ENCODE measurements at regions not wholly inside any gene's neighbourhood (a gene's known extent, or its start where the extent isn't known, plus 50 kb on each side); places are given as distances from the start of the nearest gene placed in this dataset.

DNA sequence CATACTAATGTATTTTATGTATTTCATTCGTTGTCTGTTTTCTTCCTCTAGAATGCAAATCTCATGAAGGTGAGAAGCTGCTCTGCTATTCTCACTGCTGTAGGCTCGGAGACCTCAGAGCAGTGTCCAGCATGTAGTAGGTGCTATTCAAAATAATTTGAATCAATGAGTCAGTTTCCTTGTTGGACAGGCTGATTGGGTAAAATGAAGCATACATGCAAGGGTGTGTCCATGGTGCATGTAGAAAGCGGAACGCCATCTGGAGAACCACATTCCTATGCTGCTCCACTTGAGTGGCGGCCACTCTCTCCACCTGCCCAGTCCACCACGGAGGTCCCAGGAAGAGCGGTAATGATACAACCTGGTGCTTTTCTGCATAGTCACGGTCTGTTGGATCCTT lies 412.1 kb downstream of the QKI start:
- no peak overlapping the region for H3K27ac ChIP-seq
- DNase-seq (ENCODE audit: low read depth, low spot score): no peak

DNA sequence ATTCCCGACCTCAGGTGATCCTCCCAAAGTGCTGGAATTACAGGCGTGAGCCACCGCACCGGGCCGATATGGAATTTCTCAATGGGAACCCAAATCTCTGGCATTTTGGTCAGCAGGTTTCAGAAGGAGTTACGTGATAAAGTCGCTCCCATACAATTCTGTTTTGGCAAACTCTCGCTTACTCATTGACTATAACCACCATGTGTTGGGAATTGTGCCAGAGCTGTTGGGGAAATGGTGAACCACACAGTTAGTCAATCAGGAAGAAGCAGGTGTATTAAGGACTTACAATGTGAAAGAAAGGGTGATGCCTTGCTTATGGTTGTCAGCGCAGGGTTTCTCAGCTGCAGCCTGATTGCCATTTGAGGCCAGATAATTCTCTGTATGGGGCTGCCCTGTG lies 410.5 kb downstream of the QKI start:
- no peak for DNase-seq (ENCODE audit: low read depth, low spot score)
- no peak overlapping the region for H3K27ac ChIP-seq

DNA sequence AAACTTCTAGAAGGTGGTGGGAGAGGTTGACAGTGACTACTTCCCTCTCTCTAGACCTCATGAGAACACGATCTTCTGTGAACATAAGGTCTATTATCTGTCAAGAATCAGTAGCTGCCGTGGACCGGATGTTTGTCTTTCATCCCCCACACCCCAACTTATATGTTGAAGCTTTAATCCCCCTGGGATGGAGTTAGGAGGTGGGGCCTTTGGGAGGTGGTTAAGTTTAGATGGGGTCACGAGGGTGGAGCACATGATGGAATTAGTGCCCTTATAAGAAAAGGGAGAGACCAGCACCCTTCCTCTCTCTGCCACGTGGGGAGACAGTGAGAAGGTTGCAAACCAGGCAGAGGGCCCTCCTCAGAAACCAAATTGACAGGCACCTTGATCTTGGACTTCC lies 409.1 kb downstream of the QKI start:
- no peak overlapping the region for H3K27ac ChIP-seq
- DNase-seq (ENCODE audit: low read depth, low spot score): no peak

DNA sequence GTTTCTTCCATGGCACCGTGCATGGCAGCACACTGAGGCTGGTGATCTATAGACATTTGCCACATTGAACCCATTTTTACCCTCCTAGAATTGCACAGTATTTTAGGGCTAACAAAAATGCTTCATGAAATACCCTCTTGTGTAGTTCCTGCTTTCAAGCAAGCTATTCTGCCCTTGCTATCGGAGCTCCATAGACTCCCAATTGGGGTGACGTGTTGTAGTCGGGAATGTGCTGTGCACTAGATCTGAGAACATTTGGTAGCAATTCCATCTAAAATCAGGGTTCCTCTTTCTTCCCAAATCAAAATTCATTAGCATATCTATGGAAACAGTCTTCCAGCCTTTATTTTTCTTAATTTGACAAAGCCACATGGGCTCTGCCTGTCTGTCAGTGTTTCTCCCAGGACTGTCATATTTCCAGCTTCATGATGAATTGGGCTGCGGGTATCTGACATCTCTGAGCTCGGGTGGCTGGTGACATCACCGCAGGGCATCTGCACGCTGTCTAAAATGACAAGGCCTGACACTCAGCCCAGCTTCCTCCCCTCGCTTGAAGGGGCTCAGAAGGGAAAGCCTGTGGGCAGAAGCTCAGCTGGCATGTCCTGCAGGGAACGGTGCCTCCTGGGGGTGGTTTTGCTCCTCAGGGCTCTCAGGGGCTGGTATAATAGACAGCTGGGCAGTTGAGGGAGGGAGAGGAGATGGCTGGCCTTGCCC lies 406.4 kb downstream of the QKI start:
- no peak overlapping the region for H3K27ac ChIP-seq
- no peak for DNase-seq (ENCODE audit: low read depth, low spot score)

DNA sequence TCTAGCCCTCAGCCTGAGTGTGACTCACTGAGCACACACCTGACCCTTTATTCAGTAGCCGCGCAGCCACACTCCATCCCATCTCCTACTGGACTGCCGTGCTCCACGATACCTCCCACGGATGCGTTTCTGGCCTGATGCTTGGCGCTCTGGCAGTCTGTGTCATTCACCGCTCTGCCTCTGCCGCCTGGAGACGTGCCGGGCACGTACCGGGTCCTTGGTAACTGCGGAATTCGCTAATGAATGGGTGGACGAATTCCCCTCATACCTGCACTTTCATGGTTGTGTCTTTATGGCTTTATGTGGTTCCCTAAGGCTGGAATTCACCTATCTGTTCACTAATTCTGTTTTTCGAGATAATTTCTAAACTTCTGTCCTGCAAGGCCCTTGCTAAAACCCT lies 405.7 kb downstream of the QKI start:
- DNase-seq (ENCODE audit: low read depth, low spot score): no peak
- no peak overlapping the region for H3K27ac ChIP-seq

DNA sequence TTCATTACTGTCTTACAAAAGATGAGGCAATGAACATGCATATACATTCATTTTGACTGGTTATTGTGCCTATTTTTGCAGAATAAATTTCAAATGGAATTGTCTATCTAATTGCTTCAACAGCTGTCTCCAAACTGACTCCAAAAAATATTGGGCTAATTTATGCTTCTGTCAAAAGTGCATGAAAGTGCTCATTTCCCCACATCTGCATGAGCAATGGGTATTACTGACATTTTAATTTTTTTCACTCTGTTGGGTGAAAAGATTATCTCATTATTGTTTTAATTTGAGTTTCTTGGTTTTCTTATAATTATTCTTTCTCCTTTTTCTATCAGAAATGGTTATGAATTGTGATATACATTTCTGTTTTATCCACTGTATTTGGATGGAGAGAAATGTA lies 404.2 kb downstream of the QKI start:
- no peak for DNase-seq (ENCODE audit: low read depth, low spot score)
- no peak overlapping the region for H3K27ac ChIP-seq

DNA sequence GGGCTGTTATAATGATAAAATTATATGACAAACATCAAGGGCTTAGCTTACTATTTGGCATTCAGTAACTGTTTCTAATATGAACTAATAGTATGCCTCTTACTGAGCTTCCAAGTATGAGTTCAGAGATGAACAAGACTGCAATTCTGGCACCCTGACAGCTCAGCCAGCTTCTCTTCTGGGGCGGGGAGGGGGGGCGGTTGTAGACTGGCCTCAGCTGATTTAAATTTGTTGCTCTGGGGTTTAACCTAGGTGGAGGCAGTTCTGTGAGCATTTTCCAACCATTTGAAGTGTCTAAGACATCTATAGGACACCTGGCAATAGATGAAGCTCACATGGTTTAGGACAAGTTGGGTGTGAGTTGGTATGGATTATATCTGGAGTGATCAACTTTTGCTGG lies 401.9 kb downstream of the QKI start:
- no peak for DNase-seq (ENCODE audit: low read depth, low spot score)
- no peak overlapping the region for H3K27ac ChIP-seq

DNA sequence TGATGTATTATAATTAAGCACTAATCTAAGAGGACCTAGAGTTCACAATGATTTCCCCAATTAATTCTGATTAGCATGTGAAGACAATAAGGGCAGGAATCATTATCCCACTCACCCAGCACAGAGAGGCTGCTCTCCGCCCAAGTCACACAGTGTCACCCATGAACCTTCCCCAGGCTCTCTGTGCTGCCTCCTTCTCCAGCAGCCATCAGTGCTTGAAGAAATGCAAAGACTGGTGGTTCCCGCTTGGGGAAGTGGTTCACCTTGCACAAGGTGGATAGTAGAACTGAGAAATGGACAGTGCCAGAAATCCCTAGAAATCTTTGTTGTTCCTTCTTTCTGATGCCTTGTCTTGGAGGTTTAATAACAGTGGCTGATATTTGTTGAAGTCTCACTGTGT lies 401.3 kb downstream of the QKI start:
- H3K27ac ChIP-seq: no peak overlapping the region
- no peak for DNase-seq (ENCODE audit: low read depth, low spot score)

DNA sequence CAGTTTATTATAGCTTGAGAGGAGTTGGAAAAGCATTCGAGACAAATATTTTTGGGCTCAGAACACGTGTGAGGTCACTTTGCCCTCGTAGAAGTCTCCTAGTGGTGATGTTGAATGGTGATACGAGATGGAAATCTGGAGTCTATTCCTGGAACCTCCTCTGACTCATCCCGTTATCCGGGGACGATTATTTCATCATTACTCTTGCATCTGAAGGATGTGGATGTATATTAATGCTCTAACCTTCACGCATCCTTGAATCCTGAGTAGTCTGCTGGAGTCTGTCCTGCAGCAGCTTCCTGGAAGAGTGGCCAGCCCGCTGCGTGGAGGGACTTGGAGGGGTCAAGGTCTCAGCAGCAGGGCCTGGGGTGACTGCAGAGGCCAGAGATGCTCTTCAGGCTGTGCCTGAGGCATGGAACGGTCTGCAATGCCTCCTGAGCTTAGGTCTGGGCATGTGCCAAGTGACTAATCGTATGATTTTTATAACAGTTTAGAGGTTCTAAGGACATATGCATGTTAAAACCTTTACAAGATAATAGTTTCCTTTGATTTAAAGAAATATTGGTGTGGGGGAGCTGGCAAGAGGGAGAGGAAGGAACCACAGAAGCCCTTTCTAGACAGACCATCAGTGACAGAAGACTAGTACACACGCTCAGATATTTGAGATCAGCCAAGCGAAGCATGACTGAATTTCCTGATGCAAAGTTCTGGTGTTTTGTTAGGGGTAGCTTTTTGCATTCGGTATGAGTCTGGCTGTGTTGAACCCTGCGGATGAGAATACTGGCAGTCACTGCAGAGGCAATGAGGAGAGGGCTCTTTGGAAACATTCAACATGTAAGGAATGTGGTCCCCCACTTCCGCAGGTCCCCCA lies 400.2 kb downstream of the QKI start:
- no peak for DNase-seq (ENCODE audit: low read depth, low spot score)
- no peak overlapping the region for H3K27ac ChIP-seq

DNA sequence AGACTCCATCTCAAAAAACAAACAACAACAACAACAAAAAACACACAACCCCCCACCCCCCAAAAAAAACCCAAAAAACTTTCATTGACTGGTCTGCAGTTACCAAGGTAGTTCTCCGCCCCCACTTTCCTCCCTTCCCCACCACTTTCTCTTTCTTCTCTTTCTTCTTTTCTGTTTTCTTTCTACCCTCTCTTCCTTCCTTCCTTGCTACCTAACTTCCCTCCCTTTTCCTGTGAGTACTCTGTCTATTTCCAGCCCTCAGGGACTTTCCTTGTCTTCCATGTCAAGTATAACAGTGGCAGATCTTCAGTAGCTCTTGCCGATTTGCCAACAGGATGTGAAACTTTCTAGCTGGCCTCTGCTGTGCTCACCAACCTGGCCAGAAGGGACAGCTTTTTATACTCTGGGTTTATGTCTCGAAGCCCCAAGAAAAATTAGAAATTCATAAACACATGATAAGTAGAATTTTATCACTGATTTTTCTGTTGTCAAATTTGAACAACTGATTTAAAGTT lies 399.5 kb downstream of the QKI start:
- no peak for DNase-seq (ENCODE audit: low read depth, low spot score)

DNA sequence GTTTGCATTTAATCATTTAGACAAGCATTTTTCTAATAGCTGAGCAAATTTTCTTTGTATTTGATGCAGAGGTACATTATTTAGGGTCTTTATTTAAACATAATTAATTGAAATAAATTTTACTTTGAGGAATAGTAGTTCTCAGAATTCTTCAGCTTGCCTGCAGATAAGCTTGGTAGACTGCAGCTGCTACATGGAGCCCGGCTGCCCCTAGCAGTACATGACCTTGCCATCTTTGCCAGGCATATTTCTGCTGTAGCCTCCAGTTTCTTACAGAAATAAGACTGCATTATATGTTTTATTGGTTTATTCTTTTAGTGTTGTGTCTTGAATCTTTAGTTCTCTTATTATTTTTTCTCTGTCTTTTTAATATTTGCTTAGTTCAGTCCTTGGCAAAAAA lies 396.8 kb downstream of the QKI start:
- DNase-seq (ENCODE audit: low read depth, low spot score): no peak
- H3K27ac ChIP-seq: no peak overlapping the region

More for the DNA sequence above, 399.5 kb downstream of the QKI start:
- H3K27ac ChIP-seq: no peak overlapping the region

DNA sequence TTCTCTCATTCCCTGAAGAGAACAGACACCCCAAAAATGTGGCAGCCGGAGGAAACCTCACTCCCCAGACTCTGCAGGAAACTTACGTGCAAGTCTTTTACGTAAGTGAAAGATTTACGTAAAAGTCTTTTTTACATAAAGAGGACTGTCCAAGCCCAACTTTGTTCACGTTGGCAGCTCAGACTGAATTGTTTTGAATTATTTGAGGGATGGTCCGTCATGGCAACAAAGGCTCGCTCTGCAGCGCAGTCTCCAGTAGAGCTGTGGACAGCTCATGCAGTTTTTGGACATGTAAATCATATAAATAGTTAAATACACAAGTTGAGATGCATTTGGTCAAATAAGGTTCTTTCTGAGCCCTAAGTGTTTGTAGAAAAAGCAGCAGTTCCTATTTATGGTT lies 394.8 kb downstream of the QKI start:
- H3K27ac ChIP-seq: no peak overlapping the region
- no peak for DNase-seq (ENCODE audit: low read depth, low spot score)

DNA sequence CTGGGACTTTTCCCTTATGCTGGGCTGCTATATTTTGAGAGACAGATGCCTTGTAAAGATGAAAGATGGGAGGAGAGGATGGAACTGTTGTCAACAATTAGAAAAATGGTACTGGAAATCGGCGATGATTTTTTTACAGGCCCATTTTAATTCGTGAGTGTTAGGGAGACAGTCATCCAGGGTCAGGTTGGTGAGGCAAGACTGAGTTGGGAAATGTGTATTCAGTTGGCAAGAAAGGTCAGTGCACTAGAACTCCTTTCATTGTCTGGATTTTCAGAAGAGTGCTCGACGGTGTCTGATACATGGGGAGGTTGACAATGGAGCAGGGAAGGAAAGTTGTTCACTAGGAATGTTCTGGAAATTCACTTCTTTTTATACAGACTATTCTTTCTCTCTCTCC lies 394.4 kb downstream of the QKI start:
- no peak for DNase-seq (ENCODE audit: low read depth, low spot score)
- H3K27ac ChIP-seq: no peak overlapping the region

DNA sequence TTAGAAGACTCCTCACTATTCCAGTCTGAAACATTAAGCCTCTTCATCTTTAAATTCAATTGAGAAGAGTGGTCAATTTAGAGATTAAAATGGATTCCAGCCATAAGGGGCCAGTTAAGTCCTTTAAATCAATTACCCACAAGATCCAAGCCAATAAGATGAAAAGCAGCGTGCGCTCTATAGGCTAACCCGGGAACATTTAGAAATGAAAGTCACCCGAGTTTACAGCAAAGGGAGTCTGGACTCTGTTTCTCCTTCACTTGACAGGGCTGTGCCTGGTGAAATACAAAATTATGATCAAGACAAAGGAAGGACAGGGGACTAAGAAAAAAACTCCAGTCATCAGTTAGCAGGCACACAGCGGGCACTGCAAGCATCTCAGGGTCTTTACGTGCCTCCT lies 393.7 kb downstream of the QKI start:
- no peak for DNase-seq (ENCODE audit: low read depth, low spot score)
- no peak overlapping the region for H3K27ac ChIP-seq

DNA sequence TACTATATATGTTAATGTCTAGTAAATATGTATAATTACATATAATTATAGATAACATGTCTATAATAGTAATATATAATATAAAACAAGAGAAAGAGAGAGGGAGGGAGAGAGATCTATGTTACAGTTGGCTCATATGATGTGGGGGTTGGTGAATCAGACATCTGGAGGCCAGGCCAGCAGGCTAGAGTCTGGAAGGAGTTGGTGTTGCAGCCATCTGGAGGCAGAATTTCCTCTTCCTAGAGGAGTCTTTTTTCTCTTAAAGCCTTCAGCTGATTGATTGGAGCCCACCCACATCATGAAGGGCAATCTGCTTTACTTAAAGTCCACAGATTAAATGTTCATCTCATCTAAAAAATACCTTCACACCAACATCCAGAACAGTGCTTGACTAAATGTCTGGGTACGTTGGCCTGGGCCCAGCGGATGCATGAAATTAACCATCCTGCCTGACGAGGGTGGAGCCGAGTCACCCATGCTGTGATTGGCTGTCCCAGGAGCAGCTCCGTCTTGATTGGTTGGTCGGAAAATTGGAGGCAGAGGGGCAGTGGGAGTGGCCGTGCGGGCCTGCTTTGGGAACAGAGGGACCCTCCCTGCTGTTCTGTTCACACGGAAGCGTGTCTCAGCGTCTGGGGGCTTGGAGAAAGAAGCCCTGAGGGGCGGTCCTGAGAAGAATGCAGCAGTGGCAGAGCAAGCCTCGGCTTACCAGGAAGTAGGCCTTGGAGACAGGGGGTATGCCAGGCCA lies 392.4 kb downstream of the QKI start:
- H3K27ac ChIP-seq: no peak overlapping the region
- DNase-seq (ENCODE audit: low read depth, low spot score): no peak

DNA sequence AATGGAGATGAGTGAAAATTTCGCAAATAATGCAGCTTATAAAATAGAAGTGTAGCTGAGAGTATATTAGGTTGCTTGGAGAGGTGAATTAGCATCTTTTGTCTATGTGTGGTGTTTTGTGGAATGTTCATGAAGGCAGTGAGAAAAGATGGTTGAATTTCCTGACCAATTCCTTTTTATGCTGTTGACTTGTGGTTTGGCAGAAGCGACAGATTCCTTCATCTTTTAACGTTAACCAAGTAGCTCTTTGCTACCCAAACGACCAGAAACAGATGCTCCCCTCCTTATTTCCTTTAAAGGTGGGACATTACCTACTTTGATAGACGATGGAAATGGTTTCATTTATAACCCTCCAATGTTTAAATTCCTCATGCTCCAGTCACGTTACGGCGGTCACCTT lies 390.5 kb downstream of the QKI start:
- no peak overlapping the region for H3K27ac ChIP-seq
- DNase-seq (ENCODE audit: low read depth, low spot score): no peak

DNA sequence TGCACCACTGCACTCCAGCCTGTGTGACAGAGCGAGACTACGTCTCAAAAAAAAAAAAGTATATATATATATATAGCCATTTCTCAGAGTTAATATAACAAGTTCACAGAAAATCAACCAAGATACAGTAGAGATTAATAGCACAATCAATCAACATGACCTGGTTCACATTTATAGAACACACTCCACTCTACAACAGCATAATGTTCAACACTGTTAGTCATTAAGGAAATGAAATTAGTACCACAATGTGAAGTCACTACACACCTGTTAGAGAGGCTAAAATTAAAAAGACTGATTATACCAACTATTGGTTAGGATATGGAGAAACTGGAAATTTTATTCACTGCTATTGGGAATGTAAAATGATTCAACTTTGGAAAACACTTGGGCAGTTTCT lies 387.7 kb downstream of the QKI start:
- DNase-seq (ENCODE audit: low read depth, low spot score): no peak
- H3K27ac ChIP-seq: no peak overlapping the region

DNA sequence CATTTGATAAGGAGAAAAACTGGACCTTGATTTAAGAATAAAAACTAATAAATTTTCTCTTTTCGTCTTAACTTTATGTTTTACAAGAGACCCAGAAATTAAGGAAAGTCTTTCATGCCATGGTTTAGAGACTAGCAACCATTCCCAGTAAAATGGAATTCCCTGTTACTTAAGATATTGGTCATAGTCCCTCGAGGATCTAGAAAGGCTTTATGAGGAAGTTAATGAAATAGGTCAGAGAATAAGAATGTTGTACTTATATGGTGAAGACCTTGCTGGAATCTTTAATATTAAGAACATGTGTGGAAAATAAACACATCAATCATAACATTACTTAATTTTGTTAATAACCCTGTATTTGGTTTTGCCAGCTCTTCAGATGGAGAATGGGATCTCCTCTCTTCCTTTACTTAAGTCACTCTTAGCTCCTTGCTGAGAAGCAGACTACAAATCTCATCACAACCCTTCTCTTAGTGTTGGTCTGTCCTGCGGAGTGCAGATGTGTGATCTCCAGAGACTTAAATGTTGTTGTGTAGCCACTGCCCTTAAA lies 382.9 kb downstream of the QKI start:
- DNase-seq (ENCODE audit: low read depth, low spot score): no peak
- H3K27ac ChIP-seq: no peak overlapping the region

DNA sequence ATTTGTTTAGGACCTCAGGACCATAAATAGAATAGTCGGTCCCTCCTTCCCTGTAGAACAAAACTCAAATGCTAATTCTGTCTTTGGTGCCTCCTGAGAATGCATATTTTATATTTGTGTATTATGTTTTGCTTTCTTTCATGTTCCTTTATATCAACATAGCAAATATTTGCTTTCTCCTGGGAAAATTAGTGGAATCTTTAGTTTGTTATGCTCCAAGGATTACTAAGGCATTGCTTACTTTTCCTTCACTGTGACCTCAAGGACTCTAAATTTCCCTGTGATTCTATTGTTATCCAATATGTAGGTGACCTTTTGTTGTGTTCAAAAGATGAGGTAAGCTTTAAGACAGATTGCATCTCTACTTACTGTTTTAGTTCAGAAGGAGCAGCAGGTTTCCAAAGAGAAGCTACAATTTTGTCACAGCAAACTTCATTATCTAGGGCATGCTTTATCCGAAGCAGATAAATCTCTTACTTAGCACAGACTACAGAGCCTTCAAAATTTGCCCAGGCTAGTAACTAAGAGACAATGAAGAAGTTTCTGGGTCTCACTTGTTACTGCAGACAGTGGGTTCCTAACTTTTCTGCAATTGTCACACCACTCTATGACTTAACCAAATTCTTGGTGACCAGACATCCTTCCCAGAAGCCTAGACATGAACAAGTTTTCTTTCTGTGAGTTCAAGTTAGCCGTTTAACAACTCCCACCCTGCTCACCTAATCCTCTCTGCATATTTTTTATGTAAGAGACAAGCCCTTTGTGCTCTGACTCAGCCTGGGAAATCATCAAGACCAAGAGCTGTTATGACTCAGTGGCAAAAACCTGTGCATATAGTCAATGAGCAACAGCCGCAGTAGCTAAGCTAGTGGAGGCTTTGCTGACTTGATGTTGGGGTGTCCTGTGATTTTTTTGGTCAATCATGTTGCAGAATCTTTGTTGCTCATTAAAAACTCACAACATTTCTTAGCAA lies 378.8 kb downstream of the QKI start:
- H3K27ac ChIP-seq: peak overlapping the region; percentile 13
- DNase-seq (ENCODE audit: low read depth, low spot score): peak; percentile 66

Measured in epithelial cell of prostate (primary cell).